Body of pancreas (tissue), 4 donors: ENCODE measurements at regions not wholly inside any gene's neighbourhood (a gene's known extent, or its start where the extent isn't known, plus 50 kb on each side); places are given as distances from the start of the nearest gene placed in this dataset.

Experiments used
- CTCF ChIP-seq, 7 experiments: fragments of 450-650 bp in 4 of 7; fragments of 200-600 bp in 3 of 7; sonication (generic) in 3 of 7; IDR thresholded peaks; one replicate each; pipeline ENCODE4 v1.5.1; 2016 to 2019; ENCODE audit warnings: antibody characterized with exemption in 7 of 7
- POLR2A ChIP-seq, 3 donors: fragments of 450-650 bp; IDR thresholded peaks; one replicate each; pipeline ENCODE4 v1.6.1; 2016; ENCODE audit warnings: antibody characterized with exemption in 3 of 3, mild to moderate bottlenecking in 2 of 3

GRCh38 chr3:124439603-124440002 is 290.6 kb upstream of the UMPS start:
- no peak for TF ChIP-seq CTCF (IDR thresholded peaks at IDR 0.05)
- TF ChIP-seq POLR2A (IDR thresholded peaks at IDR 0.05), result no peak
